NCI-H2107 treated with DMSO at 0.1 percent for 48 hours (cell line): ENCODE measurements at regions not wholly inside any gene's neighbourhood (a gene's known extent, or its start where the extent isn't known, plus 50 kb on each side); places are given as distances from the start of the nearest gene placed in this dataset.
A peak's percentile ranks its signal among the peaks of the same experiment; 100 is the strongest.

Experiments used
- DNase-seq: peaks from one replicate; lab custom pipeline; 2025; ENCODE audit not compliant: unreplicated experiment; lab: John Stamatoyannopoulos, UW

- no peak for DNase-seq
Measured at GRCh38 chr21:37967036-37967435, 50.8 kb upstream of the KCNJ6 start.

GRCh38 chr21:37968744-37969143 is 52.5 kb upstream of the KCNJ6 start:
- DNase-seq = no peak

GRCh38 chr21:37970548-37970947 is 54.3 kb upstream of the KCNJ6 start:
- DNase-seq = no peak

- no peak for DNase-seq
Measured at GRCh38 chr21:37971390-37971950, 55.2 kb upstream of the KCNJ6 start.

DNA sequence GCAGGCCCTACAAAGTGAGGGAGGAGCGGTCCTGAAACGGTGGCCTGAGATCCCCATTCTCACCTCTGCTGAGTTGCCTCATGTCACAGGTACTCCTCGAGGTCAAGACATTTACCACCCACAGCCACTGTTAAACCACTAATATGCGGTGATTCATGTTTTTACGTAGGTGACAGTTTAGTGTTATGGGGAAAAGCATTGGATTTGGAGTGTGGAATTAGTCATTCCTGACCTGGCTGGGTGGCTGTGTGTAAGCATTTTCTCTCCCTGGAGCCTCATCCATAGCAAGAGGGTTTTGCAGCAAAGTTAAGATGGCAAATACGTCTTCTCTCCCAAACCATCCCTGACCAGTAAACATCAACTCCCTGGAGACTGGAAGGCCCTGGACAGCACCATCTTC is 57.8 kb upstream of the KCNJ6 start:
- DNase-seq = no peak

- no peak for DNase-seq
Measured at GRCh38 chr21:37982496-37983318, 66.5 kb upstream of the KCNJ6 start.

DNA sequence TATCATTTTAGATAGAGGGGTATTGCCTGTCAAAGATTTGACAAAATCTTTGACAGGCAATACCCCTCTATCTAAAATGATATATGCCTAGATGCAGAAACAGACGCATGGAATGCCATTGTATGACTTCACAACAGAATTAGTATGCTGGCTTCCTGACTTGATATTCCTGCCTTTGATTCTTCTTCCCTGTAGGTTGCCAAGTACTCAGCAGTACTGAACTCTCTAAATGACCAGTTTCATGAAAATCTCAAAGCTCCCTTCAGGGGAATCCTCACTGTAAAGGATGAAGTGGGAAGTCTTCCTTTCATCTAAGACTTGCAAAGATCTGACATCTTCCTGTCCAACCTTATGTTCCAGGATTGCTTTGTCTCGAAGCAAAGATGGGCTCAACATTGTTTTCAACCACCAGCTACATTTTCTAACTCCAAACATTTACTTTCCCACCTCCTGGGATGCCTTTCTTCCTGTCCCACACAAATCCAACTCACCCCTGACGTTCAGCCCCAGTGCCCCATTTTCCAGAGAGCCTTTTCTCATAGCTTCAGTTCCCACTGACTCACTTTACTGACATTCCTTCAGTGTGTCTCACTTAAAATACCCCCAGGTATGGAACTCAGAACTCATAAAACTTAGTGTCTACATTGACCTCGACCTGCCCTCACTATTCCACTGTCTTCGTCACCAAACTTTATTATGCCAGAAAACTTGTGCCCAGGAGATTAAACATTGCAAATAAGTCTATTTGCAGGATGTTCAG is 67.3 kb upstream of the KCNJ6 start:
- DNase-seq = no peak

GRCh38 chr21:37984416-37984815 is 68.2 kb upstream of the KCNJ6 start:
- no peak for DNase-seq

GRCh38 chr21:37986000-37986399 is 69.7 kb upstream of the KCNJ6 start:
- DNase-seq = no peak

GRCh38 chr21:37986751-37987399 is 70.6 kb upstream of the KCNJ6 start:
- peak; percentile 9 for DNase-seq

- no peak for DNase-seq
Measured at GRCh38 chr21:37987668-37988067, 71.4 kb upstream of the KCNJ6 start.

GRCh38 chr21:37993071-37993470 is 76.8 kb upstream of the KCNJ6 start:
- DNase-seq = no peak

DNA sequence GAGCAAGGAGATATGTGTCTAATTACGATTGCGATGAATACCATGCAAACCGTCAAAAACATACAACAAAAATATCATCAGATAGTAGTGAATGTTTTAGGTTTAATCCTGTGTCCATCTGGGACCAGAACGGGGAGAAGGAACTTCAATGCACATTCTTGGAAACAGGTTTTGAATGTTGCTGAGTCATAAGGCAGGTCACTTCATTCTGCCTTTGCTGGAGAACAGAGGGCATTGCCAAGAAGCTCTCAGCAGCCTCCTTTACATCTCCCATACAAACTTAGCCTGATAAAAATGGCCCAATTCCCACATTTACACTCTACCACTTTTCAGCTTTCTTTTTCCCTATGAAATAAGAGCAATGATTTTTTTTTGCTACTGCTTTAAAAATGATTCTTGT is 78.0 kb upstream of the KCNJ6 start:
- no peak for DNase-seq

GRCh38 chr21:38012672-38013071 is 96.4 kb upstream of the KCNJ6 start:
- no peak for DNase-seq

GRCh38 chr21:38013741-38014140 is 97.5 kb upstream of the KCNJ6 start:
- DNase-seq = no peak

- no peak for DNase-seq
Measured at GRCh38 chr21:38014298-38014697, 98.0 kb upstream of the KCNJ6 start.

DNA sequence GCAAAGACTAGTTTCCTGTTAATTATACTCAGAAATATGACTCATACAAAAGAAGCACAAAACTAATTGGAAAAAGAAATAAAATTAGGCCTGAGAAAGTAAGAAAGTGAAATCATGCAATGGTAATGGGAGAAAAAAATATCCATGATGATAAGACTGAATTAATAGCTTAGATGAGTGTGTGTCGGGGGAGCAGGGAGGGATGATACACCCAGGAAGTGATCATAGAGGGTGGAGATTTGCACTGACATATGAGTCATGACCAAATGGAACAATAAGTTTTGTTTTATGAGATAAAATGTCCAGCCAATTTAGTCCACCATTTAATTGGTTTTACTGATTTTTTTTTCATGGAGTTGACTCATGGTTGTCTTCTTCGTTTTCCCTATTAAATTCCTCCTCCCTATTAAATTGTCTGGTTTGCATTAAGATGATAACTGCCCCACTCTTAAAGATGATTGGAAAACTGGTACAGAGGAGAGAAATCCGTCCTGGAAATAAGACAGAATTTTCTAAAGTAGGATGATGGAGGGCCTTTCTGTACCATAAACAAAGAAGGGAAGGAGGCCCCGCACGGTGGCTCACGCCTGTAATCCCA is 111.7 kb upstream of the KCNJ6 start:
- no peak for DNase-seq

DNA sequence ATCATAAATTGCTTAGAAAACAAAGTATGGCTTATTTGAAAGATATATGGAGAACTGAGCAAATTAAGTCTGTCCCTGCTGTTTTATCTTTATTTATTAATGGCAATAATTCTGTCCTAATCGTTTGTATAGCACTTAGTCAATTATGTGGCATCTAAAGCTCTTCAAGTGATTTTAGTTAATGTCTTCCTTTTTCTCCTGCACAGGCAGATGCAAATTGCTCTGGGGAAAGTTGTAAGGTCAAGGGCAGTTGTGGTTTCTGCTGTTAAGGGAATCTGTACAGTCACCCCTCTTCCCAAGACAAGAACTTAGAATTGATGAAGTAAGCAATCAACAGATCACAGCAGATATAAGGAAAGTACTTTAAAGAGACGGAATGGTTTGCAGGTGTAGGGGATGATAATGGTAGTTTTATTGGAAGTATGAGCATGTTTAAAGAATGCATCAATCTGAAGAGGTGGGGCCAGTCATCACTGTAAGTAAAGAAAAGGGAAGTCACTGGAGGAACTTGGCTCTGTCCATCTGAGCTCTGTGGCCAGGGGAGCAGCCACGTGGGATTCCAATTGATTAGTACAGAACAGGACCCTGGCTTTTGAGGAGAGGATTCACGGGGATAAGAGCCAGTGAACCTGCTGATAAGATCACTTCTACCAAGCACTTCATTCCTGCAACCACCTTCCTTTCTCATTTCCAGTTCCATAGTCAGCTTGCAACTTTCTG is 116.0 kb upstream of the KCNJ6 start:
- DNase-seq = no peak

DNA sequence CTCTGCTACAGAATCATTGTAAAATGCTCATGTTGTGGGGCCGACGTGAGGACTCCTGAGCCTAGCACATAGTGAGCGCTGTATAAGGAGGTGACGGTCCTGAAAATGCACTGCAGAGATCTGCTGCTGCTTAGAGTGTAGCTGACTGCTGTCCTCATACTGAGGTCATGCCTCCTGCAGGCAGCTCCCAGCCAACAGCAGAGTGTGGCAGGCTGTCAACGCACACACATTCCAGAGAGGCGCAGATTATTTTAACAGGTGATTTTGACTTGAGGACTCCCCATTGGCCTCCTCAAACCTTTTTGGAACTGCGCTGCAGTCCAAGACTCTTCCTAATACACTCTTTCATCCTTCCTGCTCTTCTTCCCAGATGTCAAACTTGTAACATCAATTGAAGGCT is 119.8 kb upstream of the KCNJ6 start:
- DNase-seq = no peak

DNA sequence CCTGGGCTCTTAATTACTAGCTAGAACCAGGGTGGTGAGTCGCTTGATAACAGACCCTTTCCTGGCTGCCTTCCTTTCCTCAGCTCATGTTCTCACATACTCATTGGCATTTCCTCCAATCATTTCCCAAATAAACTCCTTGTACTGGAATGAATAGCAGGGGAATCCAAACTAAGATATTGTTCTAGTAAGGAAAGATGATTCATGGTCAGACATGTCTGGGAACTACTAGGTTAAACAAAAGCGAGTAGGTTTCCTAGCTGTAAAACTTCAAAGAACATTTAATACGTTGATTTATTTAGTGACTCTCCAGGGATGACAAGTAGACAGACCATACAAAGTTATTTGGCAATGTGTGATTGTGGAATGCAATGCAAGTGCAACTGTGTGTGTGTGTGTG is 121.2 kb upstream of the KCNJ6 start:
- DNase-seq = no peak

- DNase-seq = no peak
Measured at GRCh38 chr21:38039369-38039768, 123.1 kb upstream of the KCNJ6 start.
